GM21786 (cell line): ENCODE measurements at regions not wholly inside any gene's neighbourhood (a gene's known extent, or its start where the extent isn't known, plus 50 kb on each side); places are given as distances from the start of the nearest gene placed in this dataset.
"Not testable (repeated sequence)": the region's sequence is repeated elsewhere in the genome, so short reads cannot be mapped to it uniquely, and the experiment has no call there.

Source experiments
- ATAC-seq: cut with Tn5 transposase; IDR thresholded peaks from one replicate; pipeline ENCODE4 v1.9.1; 2021; ENCODE audit not compliant: unreplicated experiment

DNA sequence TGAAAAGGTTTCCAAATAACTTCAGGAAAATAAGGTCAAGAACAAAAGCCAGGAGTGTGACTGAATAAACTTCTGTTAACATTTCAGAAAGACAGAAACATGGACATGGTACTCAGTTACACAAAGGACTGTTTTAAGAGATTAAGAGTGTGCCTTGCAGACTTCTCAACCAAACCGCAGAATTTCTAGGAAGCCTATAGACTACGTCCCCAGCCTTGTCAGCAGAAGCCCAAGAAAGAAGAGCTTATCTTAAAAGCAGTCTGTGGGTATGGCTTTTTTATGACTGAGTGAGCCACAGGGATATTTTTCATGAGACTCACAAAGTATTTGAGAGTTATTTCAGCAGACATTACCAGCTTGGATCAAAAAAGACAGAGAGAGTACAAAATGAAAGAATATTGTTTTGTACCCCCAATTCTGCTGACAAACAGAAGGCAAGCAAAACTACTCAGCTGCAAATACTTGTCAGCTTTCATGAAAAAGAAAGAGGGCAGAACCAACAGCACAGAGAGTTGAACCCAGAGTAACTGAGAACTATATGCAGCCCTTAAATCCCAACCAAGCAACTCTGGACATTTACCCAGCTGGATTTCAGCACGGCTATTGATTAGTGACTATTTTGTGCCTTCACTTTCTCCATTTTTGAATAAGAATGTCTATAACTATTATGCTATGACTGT, 711.0 kb upstream of the CTNND2 start:
- ATAC-seq = no peak

DNA sequence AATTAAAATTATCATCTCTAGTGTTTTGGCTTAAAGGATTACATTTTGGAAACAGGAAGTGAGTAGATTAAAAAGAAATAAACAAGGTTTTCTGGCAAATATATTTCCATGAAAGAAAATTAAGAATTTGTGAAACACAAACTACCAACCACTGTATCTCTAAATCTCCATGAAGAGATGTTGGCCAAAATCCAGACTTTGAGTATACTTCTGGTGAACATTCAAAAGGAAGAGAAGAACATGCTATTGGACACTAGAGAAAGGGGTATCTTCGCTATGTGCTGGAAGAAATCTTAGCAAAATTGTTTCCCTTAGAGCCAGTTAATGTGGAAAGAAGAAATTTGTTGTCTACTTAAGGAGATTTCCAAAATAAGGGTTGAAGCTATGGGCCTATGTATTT, 710.4 kb upstream of the CTNND2 start:
- no peak for ATAC-seq

DNA sequence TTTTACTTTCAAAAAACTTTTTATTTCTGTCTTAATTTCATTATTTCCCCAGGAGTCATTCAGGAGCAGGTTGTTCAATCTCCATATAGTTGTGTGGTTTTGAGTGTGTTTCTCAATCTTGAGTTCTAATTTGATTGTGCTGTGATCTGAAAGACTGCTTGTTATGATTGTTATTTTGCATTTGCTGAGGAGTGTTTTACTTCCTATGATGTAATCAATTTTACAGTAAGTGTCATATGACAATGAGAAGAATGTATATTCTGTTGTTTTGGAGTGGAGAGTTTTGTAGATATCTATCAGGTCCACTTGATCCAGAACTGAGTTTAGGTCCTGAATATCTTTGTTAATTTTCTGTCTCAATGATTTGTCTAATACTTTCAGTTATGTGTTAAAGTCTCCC, 706.9 kb upstream of the CTNND2 start:
- no peak for ATAC-seq

DNA sequence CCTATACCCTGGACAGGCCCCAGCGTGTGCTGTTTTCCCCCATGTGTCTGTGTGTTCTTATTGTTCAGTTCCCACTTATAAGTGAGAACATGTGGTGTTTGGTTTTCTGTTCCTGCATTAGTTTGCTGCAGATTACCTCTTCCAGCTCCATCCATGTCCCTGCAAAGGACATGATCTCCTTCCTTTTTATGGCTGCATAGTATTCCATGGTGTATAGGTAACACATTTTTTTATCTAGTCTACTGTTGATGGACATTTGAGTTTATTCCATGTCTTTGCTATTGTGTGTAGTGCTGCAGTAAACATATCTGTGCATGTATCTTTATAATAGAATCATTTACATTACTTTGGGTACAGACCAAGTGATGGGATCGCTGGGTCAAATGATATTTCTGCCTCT, 703.6 kb upstream of the CTNND2 start:
- ATAC-seq = not testable (repeated sequence)

DNA sequence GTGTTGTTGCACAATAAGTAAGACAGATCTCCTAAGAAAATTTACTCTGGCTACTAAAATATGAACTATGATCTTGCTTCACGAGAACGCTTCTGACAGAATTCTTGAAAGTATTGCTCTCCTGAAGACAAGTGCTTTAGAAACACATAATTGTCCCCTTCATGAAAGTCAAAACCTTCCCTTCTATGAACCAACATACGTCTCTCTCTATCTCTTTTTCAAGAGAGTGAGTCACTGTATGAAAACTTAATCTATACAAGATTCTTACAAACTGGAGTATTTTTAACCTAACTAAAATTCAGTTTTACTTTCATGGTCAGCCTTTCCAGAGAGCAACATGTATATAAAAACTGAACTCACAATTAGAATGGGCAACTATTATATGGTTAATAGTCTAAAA, 688.0 kb upstream of the CTNND2 start:
- ATAC-seq = no peak

DNA sequence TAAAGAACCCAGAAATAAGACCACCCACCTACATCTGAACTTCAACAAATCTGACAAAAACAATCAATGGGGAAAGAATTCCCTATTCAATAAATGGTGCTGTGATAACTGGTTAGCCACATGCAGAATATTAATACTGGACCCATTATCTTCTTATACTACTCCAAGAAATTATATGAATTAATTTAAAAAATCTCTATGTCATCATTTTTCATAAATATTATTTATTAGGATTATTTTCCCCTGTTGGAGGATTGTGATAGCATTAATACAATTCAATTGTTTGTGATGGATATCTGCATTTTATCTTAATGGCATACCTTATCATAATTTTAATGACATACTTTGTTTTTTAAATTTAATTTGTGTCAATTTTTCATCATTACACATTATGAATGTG, 682.2 kb upstream of the CTNND2 start:
- no peak for ATAC-seq

DNA sequence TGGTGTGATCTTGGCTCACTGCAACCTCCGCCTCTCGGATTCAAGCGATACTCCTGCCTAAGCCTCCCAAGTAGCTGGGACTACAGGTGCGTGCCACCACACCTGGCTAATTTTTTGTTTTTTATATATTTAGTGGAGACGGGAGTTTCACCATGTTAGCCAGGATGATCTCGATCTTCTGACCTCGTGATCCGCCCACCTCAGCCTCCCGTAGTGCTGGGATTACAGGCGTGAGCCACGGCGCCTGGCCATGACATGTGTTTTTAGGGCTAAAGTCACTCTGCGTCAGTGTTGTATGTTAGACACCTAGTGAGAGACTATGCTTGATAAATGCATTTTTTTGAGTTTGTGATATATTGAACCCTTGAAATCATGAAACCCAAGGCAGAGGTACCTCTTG, 674.6 kb upstream of the CTNND2 start:
- not testable (repeated sequence) for ATAC-seq

DNA sequence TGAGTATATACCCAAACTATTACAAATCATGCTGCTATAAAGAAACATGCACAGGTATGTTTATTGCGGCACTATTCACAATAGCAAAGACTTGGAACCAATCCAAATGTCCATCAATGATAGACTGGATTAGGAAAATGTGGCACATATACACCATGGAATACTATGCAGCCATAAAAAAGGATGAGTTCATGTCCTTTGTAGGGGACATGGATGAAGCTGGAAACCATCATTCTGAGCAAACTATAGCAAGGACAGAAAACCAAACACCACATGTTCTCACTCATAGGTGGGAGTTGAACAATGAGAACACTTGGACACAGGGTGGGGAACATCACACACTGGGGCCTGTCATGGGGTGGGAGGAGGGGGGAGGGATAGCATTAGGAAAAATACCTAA, 672.7 kb upstream of the CTNND2 start:
- not testable (repeated sequence) for ATAC-seq

DNA sequence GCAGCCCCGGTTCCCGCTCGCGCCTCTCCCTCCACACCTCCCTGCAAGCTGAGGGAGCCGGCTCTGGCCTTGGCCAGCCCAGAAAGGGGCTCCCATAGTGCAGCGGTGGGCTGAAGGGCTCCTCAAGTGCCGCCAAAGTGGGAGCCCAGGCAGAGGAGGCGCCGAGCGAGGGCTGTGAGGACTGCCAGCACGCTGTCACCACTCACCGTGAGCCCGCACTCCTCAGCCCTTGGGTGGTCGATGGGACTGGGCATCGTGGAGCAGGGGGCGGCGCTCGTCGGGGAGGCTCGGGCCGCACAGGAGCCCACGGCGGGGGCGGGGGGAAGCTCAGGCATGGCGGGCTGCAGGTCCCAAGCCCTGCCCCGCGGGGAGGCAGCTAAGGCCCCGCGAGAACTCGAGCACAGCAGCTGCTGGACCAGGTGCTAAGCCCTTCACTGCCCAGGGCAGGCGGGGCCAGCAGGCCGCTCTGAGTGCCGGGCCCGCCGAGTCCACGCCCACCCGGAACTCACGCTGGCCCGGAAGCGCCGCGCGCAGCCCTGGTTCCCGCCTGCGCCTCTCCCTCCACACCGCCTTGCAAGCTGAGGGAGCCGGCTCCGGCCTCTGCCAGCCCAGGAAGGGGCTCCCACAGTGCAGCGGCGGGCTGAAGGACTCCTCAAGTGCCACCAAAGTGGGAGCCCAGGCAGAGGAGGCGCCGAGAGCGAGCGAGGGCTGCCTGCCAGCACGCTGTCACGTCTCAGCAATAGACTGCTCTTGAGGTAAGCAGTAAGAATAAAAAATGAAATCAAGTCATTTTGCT, 670.2 kb upstream of the CTNND2 start:
- not testable (repeated sequence) for ATAC-seq

DNA sequence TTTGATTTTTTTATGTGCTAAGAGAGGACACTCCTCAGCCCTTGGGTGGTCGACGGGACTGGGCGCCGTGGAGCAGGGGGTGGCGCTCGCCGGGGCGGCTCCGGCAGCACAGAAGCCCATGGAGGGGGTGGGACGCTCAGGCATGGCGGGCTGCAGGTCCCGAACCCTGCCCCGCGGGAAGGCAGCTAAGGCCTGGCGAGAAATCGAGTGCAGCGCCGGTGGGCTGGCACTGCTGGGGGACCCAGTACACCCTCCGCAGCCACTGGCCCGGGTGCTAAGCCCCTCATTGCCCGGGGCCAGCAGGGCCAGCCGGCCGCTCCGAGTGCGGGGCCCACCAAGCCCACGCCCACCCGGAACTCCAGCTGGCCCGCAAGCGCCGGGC, 669.7 kb upstream of the CTNND2 start:
- ATAC-seq = not testable (repeated sequence)

DNA sequence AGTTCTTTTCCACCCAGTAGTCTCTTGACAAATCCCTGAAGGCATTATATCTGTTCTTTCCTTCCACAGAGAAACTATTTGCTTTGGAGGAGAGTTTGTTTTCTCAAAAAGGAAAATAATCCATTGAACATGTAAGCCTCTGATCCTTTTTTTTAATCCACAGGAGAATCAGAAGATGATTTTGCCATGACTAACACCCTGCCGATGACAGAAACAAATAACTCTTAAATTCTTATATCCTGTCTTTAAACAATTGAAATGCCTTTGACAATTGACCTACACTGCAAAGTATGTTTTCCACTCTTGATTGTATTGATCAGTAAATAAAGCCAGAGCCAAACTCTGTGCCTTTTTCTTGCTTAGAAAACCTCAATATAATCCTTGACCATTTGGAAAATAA, 666.4 kb upstream of the CTNND2 start:
- no peak for ATAC-seq

DNA sequence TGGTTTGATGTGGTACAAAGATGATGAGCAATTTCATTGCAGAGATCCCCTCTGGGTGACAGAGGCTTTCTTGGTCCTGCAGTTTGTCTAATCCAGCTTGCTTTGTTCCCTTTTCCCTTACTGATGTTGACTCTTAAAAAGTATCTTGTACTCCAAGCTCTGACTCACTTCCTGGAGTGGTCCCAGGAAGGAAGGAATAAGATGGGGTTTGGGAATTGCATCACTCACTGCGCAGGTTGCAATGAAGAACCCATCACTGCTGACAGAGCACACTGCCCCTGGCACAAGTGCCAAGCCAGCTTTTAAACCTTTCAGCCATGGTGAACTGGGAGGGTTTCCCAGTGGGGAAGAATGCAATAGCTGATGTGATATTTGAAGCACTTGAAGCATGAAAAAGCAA, 662.2 kb upstream of the CTNND2 start:
- no peak for ATAC-seq

DNA sequence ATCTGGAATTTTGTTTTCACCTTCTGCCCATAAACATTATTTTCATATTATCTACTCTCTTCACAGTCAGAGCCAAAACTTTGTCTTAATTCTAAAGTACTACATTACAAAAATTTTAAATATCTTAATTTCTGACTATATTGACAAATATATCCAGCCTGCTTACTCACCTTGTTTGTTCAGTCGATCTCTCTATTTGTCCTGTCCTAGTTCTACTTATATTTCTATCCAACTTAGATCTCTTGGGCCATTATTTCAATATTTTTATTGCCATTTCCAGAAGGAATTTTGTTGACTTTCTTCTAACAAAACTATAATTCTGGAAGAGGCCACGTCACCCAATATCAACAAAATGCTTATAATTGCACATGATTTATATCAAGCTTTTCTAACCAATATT, 652.8 kb upstream of the CTNND2 start:
- no peak for ATAC-seq

DNA sequence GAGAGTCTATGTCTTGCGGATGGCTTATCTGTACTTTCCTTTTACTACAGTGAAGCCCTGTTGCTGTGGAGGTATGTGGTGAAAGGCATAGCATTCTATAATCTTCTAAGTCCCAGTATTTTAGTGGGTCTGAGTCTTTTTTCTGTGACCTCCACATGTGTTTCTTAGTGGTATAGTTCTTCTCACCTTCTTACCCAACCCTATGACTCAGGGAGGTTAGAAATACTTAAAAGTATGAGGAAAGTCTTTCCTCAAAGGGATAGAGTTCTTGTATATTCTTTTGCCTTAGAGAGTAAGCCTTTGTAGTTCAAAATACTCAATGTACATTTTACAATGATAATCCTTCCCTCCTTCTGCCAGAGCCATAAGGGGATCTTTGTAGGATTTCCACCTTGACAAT, 621.9 kb upstream of the CTNND2 start:
- no peak for ATAC-seq

DNA sequence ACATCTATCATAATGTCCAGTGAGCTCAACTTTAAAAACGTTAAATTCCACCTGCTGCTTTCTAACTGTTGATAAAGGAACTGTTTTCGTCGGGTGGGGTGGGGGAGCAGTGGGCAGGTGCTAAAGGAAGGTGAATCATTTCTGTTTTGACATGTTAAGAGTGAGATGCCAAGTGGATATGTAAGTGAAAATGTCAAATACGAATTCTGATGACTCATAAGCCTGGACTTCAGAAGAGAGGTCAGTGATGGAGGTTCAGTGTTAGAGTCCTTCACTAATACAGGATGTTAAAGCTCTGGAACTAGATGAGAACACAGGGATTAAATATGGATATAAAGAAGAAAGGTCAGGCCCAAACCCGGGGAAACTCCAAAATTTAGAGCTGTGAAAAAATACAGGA, 617.9 kb upstream of the CTNND2 start:
- no peak for ATAC-seq

DNA sequence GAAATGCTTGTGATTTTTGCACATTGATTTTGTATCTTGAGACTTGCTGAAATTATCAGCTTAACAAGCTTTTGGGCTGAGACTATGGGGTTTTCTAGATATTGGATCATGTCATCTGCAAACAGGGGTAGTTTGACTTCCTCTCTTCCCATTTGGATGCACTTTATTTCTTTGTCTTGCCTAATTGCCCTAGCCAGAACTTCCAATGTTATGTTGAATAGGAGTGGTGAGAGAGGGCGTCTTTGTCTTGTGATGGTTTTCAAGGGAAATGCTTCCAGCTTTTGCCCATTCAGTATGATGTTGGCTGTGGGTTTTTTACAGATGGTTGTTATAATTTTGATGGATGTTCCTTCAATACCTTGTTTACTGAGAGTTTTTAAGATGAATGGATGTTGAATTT, 600.7 kb upstream of the CTNND2 start:
- not testable (repeated sequence) for ATAC-seq

DNA sequence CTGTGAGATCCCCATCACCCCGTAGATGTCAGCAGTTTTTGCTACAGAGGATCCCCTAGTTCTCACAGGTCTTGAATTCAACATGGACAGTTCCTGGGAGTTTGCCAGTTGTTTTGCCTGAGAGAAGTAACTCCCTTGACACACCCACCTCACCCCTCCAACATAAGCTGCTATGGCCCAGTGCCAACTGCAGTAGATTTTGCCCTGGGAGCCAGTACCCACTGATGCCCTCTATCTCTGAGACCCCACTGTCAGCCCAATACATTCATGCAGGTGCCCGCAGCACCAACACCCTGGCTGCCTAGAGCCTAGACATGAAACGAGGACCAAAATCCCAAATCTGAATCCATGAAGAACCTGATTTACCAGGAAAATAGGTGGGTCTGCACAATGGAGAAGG, 583.9 kb upstream of the CTNND2 start:
- ATAC-seq = no peak

DNA sequence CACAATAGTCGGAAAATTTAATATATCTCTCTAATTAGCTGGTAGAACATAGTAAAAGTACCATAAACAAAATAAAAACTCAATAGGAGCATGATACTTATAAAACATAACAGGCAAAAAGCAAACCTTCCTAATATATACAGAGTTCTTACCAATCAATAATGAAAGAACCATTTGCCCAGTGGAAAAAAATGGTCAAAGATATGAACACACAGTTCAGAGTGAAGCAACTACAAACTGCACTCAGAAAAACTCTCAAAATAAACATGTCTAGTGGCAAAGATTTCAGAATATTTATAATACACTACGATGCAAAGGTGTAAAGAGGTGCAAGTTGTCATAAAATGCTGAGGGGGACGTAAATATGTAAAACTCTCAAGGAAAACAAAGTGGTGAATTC, 576.2 kb upstream of the CTNND2 start:
- no peak for ATAC-seq

DNA sequence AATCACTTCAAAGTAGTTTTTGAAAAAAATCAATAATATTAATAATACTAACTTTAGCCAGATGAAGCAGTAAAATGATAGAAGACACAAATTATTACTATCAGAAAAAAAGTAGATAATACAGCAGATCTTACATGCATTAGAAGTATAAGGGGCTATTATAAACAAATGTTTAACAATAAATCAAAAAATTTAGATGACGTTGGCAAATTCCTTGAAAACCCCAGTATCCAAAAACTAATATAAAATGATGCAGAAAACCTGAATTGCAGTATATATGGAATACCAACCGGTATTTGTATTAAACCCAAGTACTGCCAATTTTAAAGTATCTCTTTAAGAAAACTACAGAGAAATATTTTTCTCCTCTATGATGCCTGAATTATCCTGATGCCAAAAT, 573.3 kb upstream of the CTNND2 start:
- ATAC-seq = no peak

DNA sequence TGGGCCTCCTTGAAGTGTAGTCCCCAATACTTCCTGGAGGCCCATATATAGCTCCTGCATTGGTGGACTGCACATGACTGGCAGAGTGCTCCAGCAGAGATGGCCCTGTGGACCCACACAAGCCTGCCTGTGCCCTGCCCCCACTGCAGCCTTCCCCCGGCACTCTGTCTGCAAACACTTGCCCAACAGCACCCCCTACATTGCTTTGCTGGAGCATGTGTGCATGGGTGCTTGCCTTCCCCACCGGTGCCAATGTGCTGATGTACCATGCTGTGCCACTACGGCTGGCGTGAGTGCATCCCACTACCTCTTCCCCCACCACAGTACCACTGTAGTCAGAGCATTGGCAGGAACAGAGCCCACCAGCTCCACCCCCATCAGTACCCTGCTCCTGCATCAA, 563.6 kb upstream of the CTNND2 start:
- no peak for ATAC-seq

DNA sequence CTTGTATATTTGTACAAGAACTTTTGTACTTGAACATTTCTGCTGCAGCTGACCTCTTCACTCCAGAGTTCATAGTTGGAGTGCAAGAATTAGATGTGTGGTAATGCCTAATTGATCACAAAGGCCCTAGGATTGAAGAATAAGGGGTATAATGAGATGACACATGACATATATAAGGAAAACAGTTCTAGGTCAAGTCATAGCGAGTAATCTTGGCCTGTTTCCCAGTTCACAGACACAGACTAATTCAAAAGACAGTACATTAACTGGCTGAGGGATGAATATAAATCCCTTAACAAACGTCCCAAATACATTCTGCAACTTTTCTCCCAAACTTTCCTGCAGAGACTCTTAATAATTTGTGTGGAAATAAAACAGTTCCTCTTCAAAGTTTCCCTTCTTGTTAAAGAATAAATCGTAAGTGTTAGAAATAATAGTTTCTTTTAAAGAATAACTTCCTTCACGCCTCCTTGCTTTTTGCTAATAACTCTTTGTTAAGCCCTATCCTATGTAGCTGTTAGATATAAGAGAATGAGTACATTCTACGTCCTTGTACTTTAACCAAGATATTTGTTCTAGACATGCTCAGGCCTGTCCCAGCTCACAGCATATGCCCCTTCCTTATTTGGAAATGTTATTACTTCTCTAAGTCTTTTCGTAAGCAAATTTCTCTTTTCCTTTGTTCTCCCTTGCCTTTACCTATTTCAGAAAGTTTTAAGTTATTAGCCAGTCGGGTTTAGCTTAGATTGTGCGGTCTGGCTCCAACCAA, 556.4 kb upstream of the CTNND2 start:
- no peak for ATAC-seq

DNA sequence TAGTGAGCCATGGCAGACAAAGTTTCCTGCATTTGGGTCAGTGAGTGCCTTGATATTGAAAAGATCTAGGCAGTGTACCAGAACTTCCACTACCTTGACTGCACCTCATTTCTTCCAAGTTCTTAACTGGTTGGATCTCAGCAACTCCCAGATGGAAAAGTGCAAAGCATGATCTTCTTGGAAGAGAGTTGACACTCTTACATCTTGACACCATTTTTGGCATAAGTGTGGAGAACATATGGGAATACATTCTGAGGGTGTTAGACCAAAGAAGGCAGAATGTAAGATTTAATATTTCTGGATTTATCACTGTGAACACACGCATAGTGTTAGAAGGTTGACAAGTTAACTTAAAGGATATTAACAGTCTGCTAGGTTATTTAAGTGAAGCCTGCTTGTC, 555.1 kb upstream of the CTNND2 start:
- ATAC-seq = no peak
